ENCODE measurements at regions not wholly inside any gene's neighbourhood (a gene's known extent, or its start where the extent isn't known, plus 50 kb on each side); places are given as distances from the start of the nearest gene placed in this dataset.

DNA sequence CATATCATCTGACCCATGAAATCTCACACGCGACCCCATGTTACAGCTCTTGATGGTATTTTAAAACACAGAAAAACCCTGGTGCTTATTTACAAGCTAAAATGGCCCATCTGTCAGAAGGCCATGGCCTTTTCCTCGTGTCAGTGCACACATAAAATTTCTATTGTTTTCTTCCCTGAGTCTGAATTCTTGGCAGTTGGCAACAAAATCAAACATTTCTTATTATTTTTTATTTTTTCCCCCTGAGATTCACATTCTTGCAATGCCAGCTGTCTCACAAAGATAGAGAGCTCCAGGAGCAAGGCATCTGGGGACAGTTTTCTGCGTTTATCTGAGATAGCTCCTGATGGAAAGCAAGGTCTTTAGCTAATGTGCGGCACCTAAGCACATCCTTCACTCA lies 818.1 kb upstream of the TMEM132C start:
- DNase-seq (ENCODE audit: low read depth in 1 of 2, low spot score in 1 of 2), result no peak
- Histone ChIP-seq H3K4me3 (no peak overlapping the region), H3K9me3 (ENCODE audit: low read depth) (no peaks in the 10 kb centered on the region), H3K27me3 (peaks cover 3% of the 10 kb centered on the region), H3K36me3 (no peaks in the 10 kb centered on the region), H3K27ac (no peak overlapping the region), H3K4me1 (ENCODE audit: low read depth) (no peaks in the 10 kb centered on the region)
- TF ChIP-seq, protein P1, sequence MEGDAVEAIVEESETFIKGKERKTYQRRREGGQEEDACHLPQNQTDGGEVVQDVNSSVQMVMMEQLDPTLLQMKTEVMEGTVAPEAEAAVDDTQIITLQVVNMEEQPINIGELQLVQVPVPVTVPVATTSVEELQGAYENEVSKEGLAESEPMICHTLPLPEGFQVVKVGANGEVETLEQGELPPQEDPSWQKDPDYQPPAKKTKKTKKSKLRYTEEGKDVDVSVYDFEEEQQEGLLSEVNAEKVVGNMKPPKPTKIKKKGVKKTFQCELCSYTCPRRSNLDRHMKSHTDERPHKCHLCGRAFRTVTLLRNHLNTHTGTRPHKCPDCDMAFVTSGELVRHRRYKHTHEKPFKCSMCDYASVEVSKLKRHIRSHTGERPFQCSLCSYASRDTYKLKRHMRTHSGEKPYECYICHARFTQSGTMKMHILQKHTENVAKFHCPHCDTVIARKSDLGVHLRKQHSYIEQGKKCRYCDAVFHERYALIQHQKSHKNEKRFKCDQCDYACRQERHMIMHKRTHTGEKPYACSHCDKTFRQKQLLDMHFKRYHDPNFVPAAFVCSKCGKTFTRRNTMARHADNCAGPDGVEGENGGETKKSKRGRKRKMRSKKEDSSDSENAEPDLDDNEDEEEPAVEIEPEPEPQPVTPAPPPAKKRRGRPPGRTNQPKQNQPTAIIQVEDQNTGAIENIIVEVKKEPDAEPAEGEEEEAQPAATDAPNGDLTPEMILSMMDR (IDR thresholded peaks at IDR 0.05; ENCODE audit: low read depth, low read length), result no peak

DNA sequence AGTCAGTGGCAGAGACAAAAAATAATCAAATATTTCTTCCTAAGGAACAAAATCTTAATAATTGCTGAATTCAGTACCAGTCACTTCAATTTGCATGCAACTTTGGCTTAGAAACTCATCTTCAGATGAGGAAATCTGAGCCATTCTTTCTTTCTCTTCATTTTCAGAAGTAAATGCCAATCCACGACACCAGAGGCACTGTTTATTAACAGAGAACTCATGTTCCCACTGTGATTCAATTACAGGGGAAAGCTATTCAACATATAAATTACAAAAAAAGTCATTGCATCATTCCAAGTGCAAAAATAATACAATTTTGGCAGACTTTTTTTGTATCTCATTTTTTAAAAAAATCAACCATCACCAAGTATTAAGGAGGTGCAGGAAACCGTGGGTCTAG lies 816.1 kb upstream of the TMEM132C start:
- Histone ChIP-seq H3K9me3 (ENCODE audit: low read depth) (no peaks in the 10 kb centered on the region), H3K27me3 (peaks cover 22% of the 10 kb centered on the region), H3K4me3 (no peak overlapping the region), H3K4me1 (ENCODE audit: low read depth) (no peaks in the 10 kb centered on the region), H3K27ac (no peak overlapping the region), H3K36me3 (no peaks in the 10 kb centered on the region)
- TF ChIP-seq, protein P1 (IDR thresholded peaks at IDR 0.05; ENCODE audit: low read depth, low read length), result no peak
- DNase-seq (ENCODE audit: low read depth in 1 of 2, low spot score in 1 of 2), result no peak

GRCh38 chr12:127455347-127456265 lies 811.4 kb upstream of the TMEM132C start:
- Histone ChIP-seq H3K4me1 (ENCODE audit: low read depth) (no peaks in the 10 kb centered on the region), H3K27ac (no peak overlapping the region), H3K4me3 (peak overlapping the region; percentile 23), H3K36me3 (no peaks in the 10 kb centered on the region), H3K9me3 (ENCODE audit: low read depth) (no peaks in the 10 kb centered on the region), H3K27me3 (peaks cover 50% of the 10 kb centered on the region)
- DNase-seq (ENCODE audit: low read depth in 1 of 2, low spot score in 1 of 2), result peak in 1 of 2 donors; percentile 35
- TF ChIP-seq, protein P1 (IDR thresholded peaks at IDR 0.05; ENCODE audit: low read depth, low read length), result no peak

DNA sequence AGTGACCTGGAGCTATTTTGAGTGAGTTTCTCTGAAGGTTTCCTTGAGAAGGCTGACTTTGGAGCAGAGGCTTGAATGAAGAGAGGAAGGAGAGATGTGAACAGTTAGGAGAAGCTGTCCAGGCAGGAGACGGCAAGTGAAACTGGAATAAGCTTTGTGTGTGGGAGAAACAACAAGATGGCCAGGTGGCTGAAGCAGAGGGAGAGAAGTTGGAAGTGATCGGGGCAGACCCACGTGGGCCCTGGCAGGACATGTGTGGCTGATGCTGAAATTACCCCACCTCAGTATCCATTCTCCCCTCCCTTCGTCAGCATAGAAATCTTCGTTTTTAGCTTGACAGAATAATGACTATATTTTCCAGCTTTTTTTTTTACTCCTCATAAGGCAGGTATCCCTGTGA lies 809.2 kb upstream of the TMEM132C start:
- no peaks in the 10 kb centered on the region for H3K36me3 ChIP-seq
- TF ChIP-seq, protein P1 (IDR thresholded peaks at IDR 0.05; ENCODE audit: low read depth, low read length), result no peak
- H3K27ac ChIP-seq, result no peak overlapping the region
- H3K4me1 ChIP-seq (ENCODE audit: low read depth), result no peaks in the 10 kb centered on the region
- no peak for DNase-seq (ENCODE audit: low read depth in 1 of 2, low spot score in 1 of 2)
- no peaks in the 10 kb centered on the region for H3K9me3 ChIP-seq (ENCODE audit: low read depth)
- H3K4me3 ChIP-seq, result no peak overlapping the region
- H3K27me3 ChIP-seq, result peaks cover 50% of the 10 kb centered on the region

DNA sequence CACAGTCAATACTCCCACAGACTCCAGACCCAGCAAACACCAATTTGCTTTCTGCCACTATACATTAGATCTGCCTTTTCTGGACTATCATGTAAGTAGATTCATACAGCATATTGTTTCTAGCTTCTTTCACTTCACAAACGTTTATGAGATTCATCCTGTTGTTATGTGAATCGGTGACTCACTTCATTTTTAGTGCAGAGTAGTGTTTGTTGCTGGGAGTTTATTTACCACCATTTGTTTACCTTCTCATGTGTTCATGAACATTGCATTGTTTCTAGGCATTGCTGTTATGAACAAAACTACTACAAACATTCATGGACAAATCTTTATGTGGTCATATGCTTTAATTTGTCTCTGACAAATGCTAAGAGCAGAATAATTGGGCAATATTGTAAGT lies 807.8 kb upstream of the TMEM132C start:
- Histone ChIP-seq H3K27me3 (peaks cover 45% of the 10 kb centered on the region), H3K9me3 (ENCODE audit: low read depth) (no peaks in the 10 kb centered on the region), H3K4me1 (ENCODE audit: low read depth) (no peaks in the 10 kb centered on the region), H3K27ac (no peak overlapping the region), H3K36me3 (no peaks in the 10 kb centered on the region), H3K4me3 (no peak overlapping the region)
- no peak for DNase-seq (ENCODE audit: low read depth in 1 of 2, low spot score in 1 of 2)
- TF ChIP-seq, protein P1 (IDR thresholded peaks at IDR 0.05; ENCODE audit: low read depth, low read length), result no peak
